B cell (primary cell): ENCODE measurements at regions not wholly inside any gene's neighbourhood (a gene's known extent, or its start where the extent isn't known, plus 50 kb on each side); places are given as distances from the start of the nearest gene placed in this dataset.

Source experiments
- EZH2 ChIP-seq: IDR thresholded peaks from 2 replicates; pipeline ENCODE4 v1.6.1; 2012; ENCODE audit warnings: borderline replicate concordance, low read depth, mild to moderate bottlenecking, moderate library complexity, low read length; ENCODE audit not compliant: insufficient read depth, poor library complexity, severe bottlenecking
- TF ChIP-seq, protein P1 (sequence below): fragments of 200-600 bp; IDR thresholded peaks from one replicate; pipeline ENCODE4 v1.8.0; 2022; ENCODE audit warnings: antibody characterized with exemption, mild to moderate bottlenecking

DNA sequence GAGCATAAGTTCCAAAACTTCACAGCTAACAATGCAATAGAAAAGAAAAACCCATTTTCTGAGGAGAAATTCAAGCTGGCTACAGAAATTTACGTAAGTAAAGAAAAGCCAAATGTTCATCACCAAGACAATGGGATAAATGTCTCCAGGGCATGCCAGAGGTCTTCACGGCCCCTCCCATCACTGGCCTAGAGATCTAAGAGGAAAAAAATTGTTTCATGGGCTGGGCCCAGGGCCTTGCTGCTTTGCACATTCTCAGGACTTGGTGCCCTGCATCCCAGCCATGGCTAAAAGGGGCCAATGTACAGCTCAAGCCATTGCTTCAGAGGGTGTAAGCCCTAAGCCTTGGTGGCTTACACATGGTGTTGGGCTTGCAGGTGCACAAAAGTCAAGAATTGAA lies 443.6 kb downstream of the ELAVL2 start:
- TF ChIP-seq, protein P1, sequence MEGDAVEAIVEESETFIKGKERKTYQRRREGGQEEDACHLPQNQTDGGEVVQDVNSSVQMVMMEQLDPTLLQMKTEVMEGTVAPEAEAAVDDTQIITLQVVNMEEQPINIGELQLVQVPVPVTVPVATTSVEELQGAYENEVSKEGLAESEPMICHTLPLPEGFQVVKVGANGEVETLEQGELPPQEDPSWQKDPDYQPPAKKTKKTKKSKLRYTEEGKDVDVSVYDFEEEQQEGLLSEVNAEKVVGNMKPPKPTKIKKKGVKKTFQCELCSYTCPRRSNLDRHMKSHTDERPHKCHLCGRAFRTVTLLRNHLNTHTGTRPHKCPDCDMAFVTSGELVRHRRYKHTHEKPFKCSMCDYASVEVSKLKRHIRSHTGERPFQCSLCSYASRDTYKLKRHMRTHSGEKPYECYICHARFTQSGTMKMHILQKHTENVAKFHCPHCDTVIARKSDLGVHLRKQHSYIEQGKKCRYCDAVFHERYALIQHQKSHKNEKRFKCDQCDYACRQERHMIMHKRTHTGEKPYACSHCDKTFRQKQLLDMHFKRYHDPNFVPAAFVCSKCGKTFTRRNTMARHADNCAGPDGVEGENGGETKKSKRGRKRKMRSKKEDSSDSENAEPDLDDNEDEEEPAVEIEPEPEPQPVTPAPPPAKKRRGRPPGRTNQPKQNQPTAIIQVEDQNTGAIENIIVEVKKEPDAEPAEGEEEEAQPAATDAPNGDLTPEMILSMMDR, result no peak
- TF ChIP-seq EZH2, result no peak
